SK-N-SH (cell line): ENCODE measurements at regions not wholly inside any gene's neighbourhood (a gene's known extent, or its start where the extent isn't known, plus 50 kb on each side); places are given as distances from the start of the nearest gene placed in this dataset.
"Not testable (repeated sequence)": the region's sequence is repeated elsewhere in the genome, so short reads cannot be mapped to it uniquely, and the experiment has no call there.

Experiments
- CTCF ChIP-seq: fragments of 200-600 bp; sonication (generic); IDR thresholded peaks from 2 replicates; pipeline ENCODE4 v1.6.1; 2017; ENCODE audit warnings: antibody characterized with exemption, mild to moderate bottlenecking, moderate library complexity
- EP300 ChIP-seq, 2 experiments: IDR thresholded peaks; 2 replicates each; pipeline versions ENCODE4 v1.4.0 to v1.6.1; 2012; ENCODE audit warnings: borderline replicate concordance in 1 of 2, low read depth in 1 of 2, low read length in 1 of 2
- GATA2 ChIP-seq: sonication (generic); formaldehyde crosslinking; IDR thresholded peaks from 2 replicates; pipeline ENCODE4 v1.5.0; 2020; ENCODE audit warnings: mild to moderate bottlenecking, missing genetic modification reagents
- JUND ChIP-seq: IDR thresholded peaks from 2 replicates; pipeline ENCODE4 v1.4.0; 2012
- MAX ChIP-seq: IDR thresholded peaks from 2 replicates; pipeline ENCODE4 v1.4.0; 2012; ENCODE audit warnings: low read depth
- NFIC ChIP-seq: IDR thresholded peaks from 2 replicates; pipeline ENCODE4 v1.4.0; 2012; ENCODE audit warnings: borderline replicate concordance
- RAD21 ChIP-seq: IDR thresholded peaks from 2 replicates; pipeline ENCODE4 v1.6.1; 2012; ENCODE audit warnings: mild to moderate bottlenecking, low read length
- REST ChIP-seq: IDR thresholded peaks from 2 replicates; pipeline ENCODE4 v1.6.1; 2012; ENCODE audit warnings: mild to moderate bottlenecking, low read depth, low read length, moderate library complexity
- SMC3 ChIP-seq: IDR thresholded peaks from 2 replicates; pipeline ENCODE4 v1.6.1; 2012; ENCODE audit warnings: low read depth, low read length, improper control_type of control experiment
- TEAD4 ChIP-seq: IDR thresholded peaks from 2 replicates; pipeline ENCODE4 v1.4.0; 2012; ENCODE audit warnings: mild to moderate bottlenecking, borderline replicate concordance; ENCODE audit not compliant: insufficient read depth

GRCh38 chr18:14992758-14993157 is 244.8 kb downstream of the ANKRD30B start:
- TF ChIP-seq CTCF; REST; GATA2 (CRISPR knock-in tag); RAD21; MAX; TEAD4; NFIC; EP300 (IDR thresholded peaks at IDR 0.05; ENCODE audit: borderline replicate concordance in 1 of 2, low read depth in 1 of 2, low read length in 1 of 2); JUND; SMC3: not testable (repeated sequence)
